A549 (cell line): ENCODE measurements at regions not wholly inside any gene's neighbourhood (a gene's known extent, or its start where the extent isn't known, plus 50 kb on each side); places are given as distances from the start of the nearest gene placed in this dataset.

Source experiments
- ATAC-seq, 2 experiments: fragments of 200-7000 bp in 1 of 2; fragments of >200 bp in 1 of 2; cut with Nextera tagmentation in 1 of 2; cut with Tn5 transposase in 1 of 2; 3 replicates each; pipeline versions ENCODE4 v1.8.0 to v1.9.1; 2018 to 2020; ENCODE audit warnings: mild to moderate bottlenecking in 1 of 2, moderate library complexity in 1 of 2
- CTCF ChIA-PET: fragments of 300-600 bp; sonication (Branson Sonifier 250); formaldehyde crosslinking; extraction: SDS; loops from one replicate; lab custom pipeline; 2021; ENCODE audit warnings: antibody characterized with exemption, inconsistent platforms; lab: Yijun Ruan, JAX
- POLR2A ChIA-PET: fragments of 350-600 bp; formaldehyde crosslinking; extraction: SDS; loops from one replicate; lab custom pipeline; 2021; ENCODE audit warnings: antibody characterized with exemption, inconsistent platforms; lab: Yijun Ruan, JAX
- DNase-seq, 2 experiments: peaks; one replicate each; pipeline versions ENCODE4 v3.0.0 to v3.0.0-alpha.2; 2011 to 2016; ENCODE audit warnings: low read depth in 1 of 2, low spot score in 1 of 2
- FAIRE-seq: peaks from 2 replicates; lab custom pipeline; 2011; peaks lifted over from hg19 to GRCh38; lab: Jason Lieb, UNC
- H3K27ac ChIP-seq, 2 experiments: fragments of >200 bp; sonication (Bioruptor Twin); formaldehyde crosslinking; 3 replicates each; pipeline ENCODE4 v1.5.1; 2016 to 2017
- H3K4me1 ChIP-seq: fragments of >200 bp; sonication (Bioruptor Twin); formaldehyde crosslinking; 3 replicates; pipeline ENCODE4 v1.6.1; 2016
- H3K4me2 ChIP-seq: fragments of >200 bp; sonication (Bioruptor Twin); formaldehyde crosslinking; 3 replicates; pipeline ENCODE4 v1.6.1; 2016
- H3K4me3 ChIP-seq: fragments of >200 bp; sonication (Bioruptor Twin); formaldehyde crosslinking; 3 replicates; pipeline ENCODE4 v1.5.1; 2016
- H3K9me3 ChIP-seq: fragments of >200 bp; sonication (Bioruptor Twin); formaldehyde crosslinking; 3 replicates; pipeline ENCODE4 v1.6.1; 2016
- BCL3 ChIP-seq: fragments of >200 bp; sonication (Bioruptor Twin); formaldehyde crosslinking; IDR thresholded peaks from 3 replicates; pipeline ENCODE4 v1.6.1; 2016
- CBX2 ChIP-seq: fragments of 200-600 bp; sonication (generic); IDR thresholded peaks from 2 replicates; pipeline ENCODE4 v1.6.1; 2016; ENCODE audit warnings: low read depth, mild to moderate bottlenecking, borderline replicate concordance
- CBX8 ChIP-seq: fragments of 200-600 bp; sonication (generic); IDR thresholded peaks from 2 replicates; pipeline ENCODE4 v1.6.1; 2016
- CHD4 ChIP-seq: fragments of 200-600 bp; sonication (generic); IDR thresholded peaks from 2 replicates; pipeline ENCODE4 v1.6.1; 2016; ENCODE audit warnings: antibody characterized with exemption, mild to moderate bottlenecking, borderline replicate concordance
- EHMT2 ChIP-seq: fragments of 200-600 bp; sonication (generic); IDR thresholded peaks from 2 replicates; pipeline ENCODE4 v1.6.1; 2016; ENCODE audit warnings: antibody characterized with exemption, low read depth, mild to moderate bottlenecking, moderate library complexity
- ELK1 ChIP-seq: fragments of 150-350 bp; IDR thresholded peaks from 2 replicates; pipeline ENCODE4 v1.6.1; 2014; ENCODE audit warnings: low read depth, mild to moderate bottlenecking, low read length
- ESRRA ChIP-seq: fragments of 150-350 bp; IDR thresholded peaks from 2 replicates; pipeline ENCODE4 v1.6.1; 2014; ENCODE audit warnings: mild to moderate bottlenecking, low read length, borderline replicate concordance
- JUN ChIP-seq, 2 experiments: fragments of >200 bp; sonication (Bioruptor Twin); formaldehyde crosslinking; IDR thresholded peaks; 2 replicates in 1 of 2; 3 replicates in 1 of 2; pipeline ENCODE4 v1.6.1; 2016 to 2017
- JUNB ChIP-seq: fragments of >200 bp; sonication (Bioruptor Twin); formaldehyde crosslinking; IDR thresholded peaks from 2 replicates; pipeline ENCODE4 v1.6.1; 2016
- KDM5A ChIP-seq: fragments of 200-600 bp; sonication (generic); IDR thresholded peaks from 2 replicates; pipeline ENCODE4 v1.6.1; 2016; ENCODE audit warnings: antibody characterized with exemption, mild to moderate bottlenecking
- MAFK ChIP-seq: fragments of 450-650 bp; IDR thresholded peaks from 2 replicates; pipeline ENCODE4 v1.6.1; 2014; ENCODE audit not compliant: partially characterized antibody
- NPAS2 ChIP-seq: fragments of 250-450 bp; sonication (Bioruptor Pico); IDR thresholded peaks from 2 replicates; pipeline ENCODE4 v1.8.0; 2022; ENCODE audit warnings: mild to moderate bottlenecking, moderate library complexity, borderline replicate concordance
- PBX3 ChIP-seq: IDR thresholded peaks from 2 replicates; pipeline ENCODE4 v1.6.1; 2012
- RARB ChIP-seq: fragments of 250-450 bp; sonication (Bioruptor Pico); IDR thresholded peaks from 2 replicates; pipeline ENCODE4 v1.8.0; 2021; ENCODE audit warnings: mild to moderate bottlenecking, moderate library complexity
- RCOR1 ChIP-seq: fragments of 150-350 bp; IDR thresholded peaks from 2 replicates; pipeline ENCODE4 v1.6.1; 2014; ENCODE audit warnings: antibody characterized with exemption, low read length, low read depth
- REST ChIP-seq: fragments of 200-600 bp; sonication (generic); IDR thresholded peaks from 2 replicates; pipeline ENCODE4 v1.6.1; 2016; ENCODE audit warnings: antibody characterized with exemption, mild to moderate bottlenecking, moderate library complexity
- SREBF2 ChIP-seq: fragments of 450-650 bp; IDR thresholded peaks from 2 replicates; pipeline ENCODE4 v1.6.1; 2014; ENCODE audit warnings: mild to moderate bottlenecking, moderate library complexity
- USF2 ChIP-seq: fragments of 450-650 bp; IDR thresholded peaks from 2 replicates; pipeline ENCODE4 v1.6.1; 2014; ENCODE audit warnings: antibody characterized with exemption
- ZNF302 ChIP-seq: fragments of 250-450 bp; sonication (Bioruptor Pico); IDR thresholded peaks from 2 replicates; pipeline ENCODE4 v1.9.0; 2021; ENCODE audit warnings: inconsistent platforms, mild to moderate bottlenecking, moderate library complexity
- WGBS: methylation state at CpG from one replicate; pipeline ENCODE4 v1.1.6; 2017; ENCODE audit errors: missing lambda C conversion rate; 5-methylcytosine and 5-hydroxymethylcytosine counted together

- ATAC-seq (no peak), DNase-seq (no peak), FAIRE-seq (no peak)
- no peak overlapping the region for H3K27ac ChIP-seq
- H3K4me2 ChIP-seq: no peak overlapping the region
- CTCF ChIA-PET: no interaction called here
- H3K4me1 ChIP-seq: no peaks in the 10 kb centered on the region
- TF ChIP-seq PBX3: no peak
- TF ChIP-seq RARB (CRISPR knock-in tag): no peak
- TF ChIP-seq JUNB: no peak
- TF ChIP-seq CHD4: no peak
- no peak for TF ChIP-seq EHMT2
- no peak for TF ChIP-seq MAFK
- no peak for TF ChIP-seq REST
- TF ChIP-seq CBX8: no peak
- H3K4me3 ChIP-seq: no peak overlapping the region
- no peaks in the 10 kb centered on the region for H3K9me3 ChIP-seq
- 43% methylated on average over 4 of the region's 4 CpGs for WGBS
- POLR2A ChIA-PET: no interaction called here
These were observed 149.2 kb downstream of the NPIPB5 start for GRCh38 chr16:22659933-22660332.

- DNase-seq (no peak), FAIRE-seq (no peak), ATAC-seq (no peak)
- Histone ChIP-seq H3K4me2 (no peak overlapping the region), H3K27ac (no peak overlapping the region), H3K4me3 (no peak overlapping the region), H3K9me3 (no peaks in the 10 kb centered on the region), H3K4me1 (no peaks in the 10 kb centered on the region)
- no peak for TF ChIP-seq SREBF2
- no peak for TF ChIP-seq ESRRA
- no peak for TF ChIP-seq CBX2
- no peak for TF ChIP-seq ELK1
- TF ChIP-seq ZNF302 (CRISPR knock-in tag): no peak
- no peak for TF ChIP-seq KDM5A
- no peak for TF ChIP-seq BCL3
- TF ChIP-seq CHD4: no peak
- TF ChIP-seq NPAS2 (CRISPR knock-in tag): no peak
- no peak for TF ChIP-seq USF2
- TF ChIP-seq REST: no peak
- TF ChIP-seq JUN (IDR thresholded peaks at IDR 0.05): no peak
- TF ChIP-seq RCOR1: no peak
- POLR2A ChIA-PET: no interaction called here
- CTCF ChIA-PET: no interaction called here
- WGBS: 44% methylated on average over 5 of the region's 5 CpGs
These were observed 149.9 kb downstream of the NPIPB5 start for GRCh38 chr16:22660441-22661160.
